ENCODE measurements at regions not wholly inside any gene's neighbourhood (a gene's known extent, or its start where the extent isn't known, plus 50 kb on each side); places are given as distances from the start of the nearest gene placed in this dataset.
"Not testable (repeated sequence)": the region's sequence is repeated elsewhere in the genome, so short reads cannot be mapped to it uniquely, and the experiment has no call there.

DNA sequence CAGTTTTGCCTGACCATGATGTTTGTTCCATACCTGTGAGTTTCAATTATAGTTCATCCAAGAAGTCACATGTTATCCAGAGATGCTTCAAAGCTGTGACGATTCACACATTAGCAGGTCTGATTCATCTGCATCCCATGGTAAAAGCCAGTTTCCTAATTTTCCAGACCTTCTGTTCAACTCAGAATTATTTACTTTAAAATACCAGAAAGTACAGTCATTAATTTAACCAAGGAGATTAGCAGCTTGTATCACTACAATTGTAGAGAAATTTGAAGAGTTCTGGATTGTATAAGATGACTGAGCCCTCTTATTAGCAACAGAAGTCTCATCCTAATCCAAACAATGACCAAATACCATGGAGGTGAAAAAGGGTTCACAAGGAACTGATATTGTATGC, 76.1 kb upstream of the THBS1 start:
- peak; percentile 81 for DNase-seq (ENCODE audit: low read depth)

DNA sequence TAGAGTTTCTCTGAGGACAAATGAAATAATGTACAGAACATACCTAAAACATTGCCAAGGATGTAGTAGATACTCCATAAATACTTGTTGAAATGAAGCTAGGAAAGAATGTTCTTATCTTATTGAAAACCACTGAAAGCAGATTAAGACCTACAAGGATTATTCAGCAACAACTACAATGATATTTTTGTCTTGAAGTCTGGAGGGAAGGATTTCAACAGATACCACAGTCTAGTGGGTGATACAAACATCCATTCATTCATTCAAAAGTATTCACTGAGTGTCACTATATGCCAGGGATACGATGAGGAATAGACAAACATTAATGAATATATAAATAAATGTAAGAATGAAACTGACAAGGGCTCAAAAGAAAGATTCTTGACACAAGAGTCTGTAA, 74.7 kb upstream of the THBS1 start:
- no peak for DNase-seq (ENCODE audit: low read depth)

DNA sequence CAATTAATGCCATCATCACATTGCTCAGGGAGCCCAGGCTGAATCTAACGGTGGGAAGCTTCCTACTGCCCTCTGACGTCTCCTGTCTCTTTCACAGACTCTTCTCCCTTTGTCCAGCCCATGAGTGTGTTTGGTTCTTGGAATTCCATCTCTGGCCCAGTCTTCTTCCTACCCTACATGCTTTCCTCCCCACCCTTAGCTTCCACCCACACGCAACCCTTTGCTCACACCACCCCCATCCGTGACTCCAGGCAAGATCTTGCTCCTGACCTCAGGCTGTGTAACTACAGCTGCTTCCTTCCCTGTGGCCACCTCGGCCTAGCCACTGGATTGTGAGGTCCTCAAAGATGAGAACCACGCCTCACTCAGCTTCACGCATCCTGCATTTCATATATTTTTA, 72.3 kb upstream of the THBS1 start:
- no peak for DNase-seq (ENCODE audit: low read depth)

DNA sequence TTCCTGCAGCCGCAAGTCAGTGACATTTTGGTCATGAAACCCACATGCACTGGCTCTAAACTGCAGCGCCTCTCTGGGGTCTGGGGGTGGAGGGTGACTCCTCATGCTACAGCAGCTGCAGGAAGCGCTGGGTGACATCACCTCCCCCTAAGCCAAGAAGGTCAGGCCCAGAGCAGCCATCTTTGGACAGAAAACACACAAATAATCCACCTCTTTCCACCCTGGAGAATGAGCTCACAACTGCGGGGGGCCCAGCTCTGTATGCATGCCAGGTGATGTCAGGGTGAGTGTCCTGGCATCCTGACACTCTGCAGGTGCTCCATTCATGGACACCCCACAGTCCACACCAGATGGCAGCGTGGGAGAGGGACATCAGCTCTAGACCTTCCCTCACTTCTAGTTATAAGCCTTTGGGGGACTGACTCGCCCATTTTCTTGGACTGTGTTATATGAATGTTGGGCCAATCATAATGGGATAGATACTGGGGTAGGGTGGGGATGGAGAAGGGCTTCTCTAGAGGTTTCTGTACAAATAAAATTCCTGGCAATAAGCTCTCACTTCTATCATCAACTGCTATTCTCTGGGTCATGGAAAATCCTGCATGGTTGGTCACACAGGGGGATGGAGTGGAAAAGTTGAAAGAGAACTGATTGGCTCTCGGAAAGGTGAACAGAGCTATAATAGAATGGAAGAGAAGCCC, 70.7 kb upstream of the THBS1 start:
- no peak for DNase-seq (ENCODE audit: low read depth)

DNA sequence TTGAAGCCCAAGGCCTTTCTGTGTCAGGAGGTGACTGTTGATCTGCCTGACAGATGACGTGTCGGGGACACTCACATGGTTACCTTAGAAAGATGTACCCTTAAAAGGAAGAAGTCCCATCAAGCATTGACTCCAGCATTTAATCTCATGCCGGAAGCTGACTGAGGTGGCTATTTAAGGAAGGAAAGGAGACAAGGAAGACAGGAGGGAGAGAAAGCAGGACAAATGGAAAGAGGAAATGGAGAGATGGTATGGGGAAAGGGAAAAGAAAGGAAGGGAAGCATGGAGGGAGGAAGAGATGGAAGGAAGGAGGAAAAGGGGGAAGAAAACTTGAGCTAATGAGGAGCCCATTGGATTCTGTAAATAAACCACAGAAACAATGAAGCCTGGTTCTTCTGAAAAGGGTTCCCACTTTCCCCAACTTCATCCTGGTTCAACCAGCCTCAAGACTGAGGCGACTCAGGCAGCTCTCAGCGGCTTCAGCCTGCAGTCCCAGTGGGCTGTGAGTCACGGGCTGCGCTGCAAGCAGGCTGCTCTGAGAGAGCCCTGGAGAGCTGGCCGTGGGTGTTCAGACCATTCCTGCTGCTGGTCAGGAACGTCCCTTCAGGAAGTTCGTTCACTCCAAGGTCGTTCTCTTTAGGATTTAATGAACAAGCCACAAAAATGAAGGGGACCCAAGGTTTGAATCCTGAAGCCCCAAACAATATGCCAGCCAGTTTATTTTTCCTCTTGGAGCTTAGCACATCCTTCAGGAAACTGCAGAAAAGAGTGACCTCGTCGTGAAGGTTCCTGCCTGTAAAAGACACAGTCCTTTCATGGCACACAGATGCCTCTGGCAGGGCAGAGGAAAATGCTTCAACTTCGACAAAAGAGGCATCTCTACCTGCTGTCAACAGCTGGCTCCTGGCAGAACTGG, 69.6 kb upstream of the THBS1 start:
- DNase-seq (ENCODE audit: low read depth): peak; percentile 57

DNA sequence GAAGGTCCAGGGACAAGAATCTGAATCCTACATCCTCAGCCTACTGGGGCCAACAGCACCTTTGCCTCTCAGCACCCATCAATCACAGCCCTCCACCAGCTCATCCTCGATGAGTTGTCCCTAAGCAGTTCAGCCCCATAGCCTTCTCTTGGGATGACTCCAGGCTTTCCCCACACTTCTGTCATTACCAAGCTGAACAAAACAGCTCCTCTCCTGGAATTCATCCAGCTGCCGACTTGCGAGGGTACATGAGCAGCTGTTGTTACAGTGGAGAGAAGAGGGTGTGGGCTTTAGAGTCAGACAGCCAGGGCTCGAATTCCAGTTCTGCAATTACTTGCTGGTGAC, 69.0 kb upstream of the THBS1 start:
- DNase-seq (ENCODE audit: low read depth): no peak

DNA sequence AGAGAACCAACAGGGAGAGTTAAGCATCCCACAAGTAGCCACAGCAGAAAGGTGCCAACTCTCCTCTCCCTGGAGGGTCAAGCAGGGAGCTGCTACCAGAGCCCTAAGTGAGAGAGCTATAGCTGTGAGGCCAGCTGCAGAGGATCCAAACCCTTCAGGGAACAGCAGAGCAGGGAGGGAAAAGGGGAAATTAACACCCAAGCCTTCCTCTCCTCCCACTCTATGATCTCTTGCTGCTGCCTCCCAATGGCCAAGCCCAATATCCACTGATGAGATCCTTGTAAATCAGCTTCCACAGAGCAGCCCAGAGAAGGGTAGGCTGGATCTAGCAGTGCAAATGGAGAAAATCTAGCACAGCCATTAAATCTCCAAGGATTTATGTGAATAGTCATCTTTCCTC, 68.2 kb upstream of the THBS1 start:
- DNase-seq (ENCODE audit: low read depth): no peak

DNA sequence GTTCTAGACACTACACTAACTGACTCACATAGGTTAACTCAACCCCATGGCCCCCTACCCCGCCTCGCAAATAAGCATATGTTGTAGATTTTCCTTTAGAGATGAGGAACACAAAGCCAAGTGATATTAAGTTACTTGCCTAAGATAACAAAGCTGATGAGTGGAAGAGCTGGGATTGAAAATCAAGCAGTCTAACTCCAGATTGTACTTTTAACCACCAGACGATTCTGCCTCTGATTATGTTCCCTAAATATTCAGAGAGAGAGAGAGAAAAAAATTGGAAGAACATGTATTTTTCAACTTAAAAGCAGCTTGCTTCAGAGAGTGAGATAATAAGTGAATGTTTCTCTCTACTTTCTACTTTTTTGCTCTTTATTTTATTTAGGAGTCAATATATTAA, 66.9 kb upstream of the THBS1 start:
- no peak for DNase-seq (ENCODE audit: low read depth)

DNA sequence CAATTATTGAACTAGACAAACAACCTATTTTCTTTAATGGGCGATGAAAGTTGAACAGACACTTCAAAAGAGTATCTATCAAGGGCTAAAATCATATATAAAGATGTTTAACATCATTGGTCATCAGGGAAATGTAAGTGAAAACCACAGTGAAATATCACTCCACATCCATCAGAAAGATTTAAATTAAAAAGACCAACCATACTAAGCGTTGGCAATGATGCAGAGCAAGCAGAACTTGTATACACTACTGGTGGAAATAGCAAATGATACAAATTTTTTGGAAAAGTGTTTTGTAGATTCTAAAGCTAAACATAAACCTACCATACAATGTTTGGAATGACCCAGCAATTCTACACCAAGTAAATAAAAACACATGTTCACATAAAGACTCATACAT, 65.9 kb upstream of the THBS1 start:
- DNase-seq (ENCODE audit: low read depth): no peak

DNA sequence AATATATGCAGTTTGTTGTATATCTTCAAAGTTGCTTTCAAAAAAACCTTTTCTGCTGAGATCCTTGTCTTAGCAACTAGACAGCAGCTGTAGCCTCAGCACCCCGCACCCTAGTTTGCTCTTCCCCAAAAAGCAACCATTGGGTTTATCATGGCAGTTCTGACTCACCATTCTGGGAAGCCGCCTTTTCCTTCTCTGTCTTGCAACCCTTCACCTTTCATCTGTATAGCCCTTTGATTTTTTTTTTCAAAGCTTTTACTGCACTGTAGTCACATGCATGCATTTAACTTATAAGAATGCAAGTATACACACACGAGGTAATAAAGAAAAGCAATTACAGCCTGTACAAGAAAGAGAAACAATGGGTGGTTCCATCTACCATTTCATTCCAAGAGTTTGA, 65.1 kb upstream of the THBS1 start:
- DNase-seq (ENCODE audit: low read depth): no peak

DNA sequence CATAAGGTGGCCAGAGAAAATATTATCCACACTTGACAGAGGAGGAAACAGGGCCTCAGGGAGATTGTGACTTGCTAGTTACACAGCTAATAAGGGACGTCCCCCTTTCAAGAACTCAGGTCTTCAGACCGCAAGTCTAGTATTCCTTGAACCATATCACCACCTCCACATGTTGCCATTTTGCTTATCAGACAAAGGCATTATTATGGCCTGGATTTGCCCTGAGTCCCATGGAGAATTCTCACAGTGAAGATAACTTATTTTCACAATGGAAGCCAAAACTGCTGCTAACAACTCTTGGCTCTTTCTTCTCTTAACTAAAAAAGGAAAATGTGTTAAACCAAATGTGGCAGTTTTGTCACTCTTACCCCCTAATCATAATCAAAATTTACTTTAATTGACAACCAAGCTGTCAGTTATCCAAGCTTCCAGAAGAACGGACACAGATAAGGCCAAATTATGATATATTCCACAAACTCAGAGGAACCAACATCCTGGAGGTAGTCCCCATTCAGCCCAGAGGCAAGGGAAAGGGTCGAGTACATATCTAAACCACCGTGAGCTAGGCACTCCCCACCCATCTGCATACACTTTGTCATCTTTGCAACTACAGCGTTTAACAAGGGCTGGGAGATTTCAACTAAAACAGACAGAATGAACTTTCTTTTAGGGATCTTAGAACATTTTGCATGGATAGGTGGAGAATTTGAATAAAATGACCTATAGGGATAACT, 63.6 kb upstream of the THBS1 start:
- no peak for DNase-seq (ENCODE audit: low read depth)

DNA sequence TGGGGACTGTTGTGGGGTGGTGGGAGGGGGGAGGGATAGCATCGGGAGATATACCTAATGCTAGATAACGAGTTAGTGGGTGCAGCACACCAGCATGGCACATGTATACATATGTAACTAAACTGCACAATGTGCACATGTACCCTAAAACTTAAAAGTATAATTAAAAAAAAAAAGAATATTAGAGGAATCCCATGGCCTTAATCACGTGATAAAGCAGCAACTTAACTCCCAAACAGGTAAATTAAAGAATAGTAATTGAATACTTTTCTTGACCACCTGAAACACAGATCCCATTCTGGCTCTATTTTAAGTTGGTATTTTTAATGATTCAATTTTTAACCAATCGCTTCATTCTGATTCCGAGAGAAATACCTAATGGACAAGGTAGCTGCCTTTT, 56.9 kb upstream of the THBS1 start:
- not testable (repeated sequence) for DNase-seq (ENCODE audit: low read depth)

DNA sequence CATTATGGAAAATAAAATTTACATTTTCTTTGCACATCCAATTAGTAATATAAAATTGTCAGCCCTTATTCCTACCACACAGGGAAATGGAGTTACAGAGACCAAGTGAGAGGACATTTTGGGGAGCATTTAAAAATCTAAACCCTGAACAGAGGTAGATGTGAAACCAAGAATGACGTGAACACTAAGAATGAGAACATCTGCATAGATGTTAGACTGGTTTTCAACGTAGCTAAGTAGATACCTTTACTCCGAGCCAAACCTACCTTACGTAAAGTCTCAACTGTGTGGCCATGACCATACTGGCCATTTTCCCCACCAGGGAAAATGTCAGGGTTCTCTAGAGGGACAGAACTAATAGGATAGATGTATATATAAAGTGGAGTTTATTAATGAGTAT, 51.4 kb upstream of the THBS1 start:
- no peak for DNase-seq (ENCODE audit: low read depth)

DNA sequence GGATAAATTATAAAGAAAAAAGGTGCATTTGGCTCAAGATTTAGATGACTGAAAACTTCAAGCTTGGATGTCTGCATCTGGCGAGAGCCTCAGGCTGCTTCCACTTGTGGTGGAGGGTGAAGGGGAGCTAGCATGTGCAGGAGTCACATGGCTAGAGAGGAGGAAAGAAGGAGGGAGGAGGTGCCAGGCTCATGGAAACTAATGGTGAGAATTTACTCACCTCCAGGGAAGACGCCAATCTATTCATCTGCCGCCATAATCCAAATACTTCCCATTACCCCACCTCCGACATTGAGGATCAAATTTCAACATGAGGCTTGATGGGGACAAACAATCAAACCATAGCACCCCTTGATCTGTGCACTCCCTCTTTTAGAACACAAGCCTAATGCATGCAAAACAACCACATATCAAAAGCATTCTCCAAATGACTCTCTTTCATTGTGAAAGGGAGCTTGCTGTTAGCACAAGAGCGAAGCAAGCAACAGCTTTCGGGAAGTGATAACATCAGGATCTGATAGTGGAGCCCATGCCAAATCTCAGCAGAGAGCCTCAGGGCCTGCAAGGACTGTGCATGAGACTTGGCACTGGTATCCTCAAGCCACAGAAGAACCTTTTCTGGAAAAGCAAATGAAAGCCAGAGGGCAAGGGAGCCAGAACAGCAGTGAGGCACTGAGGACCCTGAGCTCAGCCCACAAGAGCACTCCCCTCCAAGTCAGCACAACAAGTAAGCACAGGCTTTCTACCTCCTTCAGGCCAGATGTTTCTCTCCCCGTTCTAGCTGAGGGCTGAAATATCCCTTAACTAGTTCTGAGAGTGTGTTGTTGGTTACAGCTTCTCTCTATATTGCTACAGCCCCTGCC, 50.2 kb upstream of the THBS1 start:
- DNase-seq (ENCODE audit: low read depth): peak; percentile 27

All from GM04503 (cell line).